Fibroblast of the aortic adventitia (primary cell): ENCODE measurements at regions not wholly inside any gene's neighbourhood (a gene's known extent, or its start where the extent isn't known, plus 50 kb on each side); places are given as distances from the start of the nearest gene placed in this dataset.

Experiments
- DNase-seq: peaks from one replicate; pipeline ENCODE4 v3.0.0-alpha.2; 2010; ENCODE audit warnings: low read depth
- H3K4me3 ChIP-seq: 2 replicates; pipeline ENCODE4 v1.5.1; 2011; ENCODE audit warnings: low read depth, mild to moderate bottlenecking, control low read depth, low read length, moderate library complexity
- TF ChIP-seq, protein P1 (sequence below): IDR thresholded peaks from 2 replicates; pipeline ENCODE4 v1.5.1; 2011; ENCODE audit warnings: mild to moderate bottlenecking, low read length, control low read depth, inconsistent platforms; ENCODE audit not compliant: insufficient read depth

DNA sequence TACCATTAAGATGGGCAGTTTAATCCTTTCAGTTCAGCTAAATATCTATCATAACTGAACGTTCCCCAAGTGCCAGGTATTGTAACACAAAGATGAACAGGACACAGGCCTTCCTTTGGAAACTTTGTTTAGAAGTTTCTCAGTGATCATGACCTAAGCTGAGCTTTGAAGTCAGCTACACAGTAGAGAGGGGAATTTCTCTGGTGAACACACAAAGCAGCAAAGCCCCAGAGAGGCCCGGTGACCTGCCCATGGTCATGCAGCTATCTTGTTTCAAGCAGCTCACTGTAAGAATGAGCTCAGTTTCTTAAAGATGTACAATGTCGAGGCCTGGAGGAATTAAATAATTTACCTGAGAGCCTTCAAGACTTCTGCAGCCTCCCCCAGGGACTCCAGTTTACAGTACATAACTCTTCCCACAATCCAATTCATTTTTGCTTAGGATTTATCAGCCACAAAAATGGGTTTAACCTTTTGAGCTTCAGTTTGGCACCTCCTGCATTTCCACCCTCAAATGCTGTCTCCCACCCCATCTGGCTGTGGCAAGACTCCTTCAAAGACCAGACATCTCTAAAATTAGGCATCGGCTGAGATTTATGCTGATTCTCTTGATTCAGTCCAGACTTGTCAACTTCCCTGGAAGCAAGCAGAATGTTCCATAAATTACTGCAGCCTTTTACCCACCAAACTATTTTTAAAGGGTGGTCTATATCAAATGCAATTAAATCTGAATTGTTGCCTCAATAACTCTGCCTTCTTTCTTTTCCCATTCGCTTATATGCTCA, 325.6 kb downstream of the TXNL1 start:
- TF ChIP-seq, protein P1, sequence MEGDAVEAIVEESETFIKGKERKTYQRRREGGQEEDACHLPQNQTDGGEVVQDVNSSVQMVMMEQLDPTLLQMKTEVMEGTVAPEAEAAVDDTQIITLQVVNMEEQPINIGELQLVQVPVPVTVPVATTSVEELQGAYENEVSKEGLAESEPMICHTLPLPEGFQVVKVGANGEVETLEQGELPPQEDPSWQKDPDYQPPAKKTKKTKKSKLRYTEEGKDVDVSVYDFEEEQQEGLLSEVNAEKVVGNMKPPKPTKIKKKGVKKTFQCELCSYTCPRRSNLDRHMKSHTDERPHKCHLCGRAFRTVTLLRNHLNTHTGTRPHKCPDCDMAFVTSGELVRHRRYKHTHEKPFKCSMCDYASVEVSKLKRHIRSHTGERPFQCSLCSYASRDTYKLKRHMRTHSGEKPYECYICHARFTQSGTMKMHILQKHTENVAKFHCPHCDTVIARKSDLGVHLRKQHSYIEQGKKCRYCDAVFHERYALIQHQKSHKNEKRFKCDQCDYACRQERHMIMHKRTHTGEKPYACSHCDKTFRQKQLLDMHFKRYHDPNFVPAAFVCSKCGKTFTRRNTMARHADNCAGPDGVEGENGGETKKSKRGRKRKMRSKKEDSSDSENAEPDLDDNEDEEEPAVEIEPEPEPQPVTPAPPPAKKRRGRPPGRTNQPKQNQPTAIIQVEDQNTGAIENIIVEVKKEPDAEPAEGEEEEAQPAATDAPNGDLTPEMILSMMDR: no peak
- DNase-seq: no peak
- H3K4me3 ChIP-seq: no peak overlapping the region

DNA sequence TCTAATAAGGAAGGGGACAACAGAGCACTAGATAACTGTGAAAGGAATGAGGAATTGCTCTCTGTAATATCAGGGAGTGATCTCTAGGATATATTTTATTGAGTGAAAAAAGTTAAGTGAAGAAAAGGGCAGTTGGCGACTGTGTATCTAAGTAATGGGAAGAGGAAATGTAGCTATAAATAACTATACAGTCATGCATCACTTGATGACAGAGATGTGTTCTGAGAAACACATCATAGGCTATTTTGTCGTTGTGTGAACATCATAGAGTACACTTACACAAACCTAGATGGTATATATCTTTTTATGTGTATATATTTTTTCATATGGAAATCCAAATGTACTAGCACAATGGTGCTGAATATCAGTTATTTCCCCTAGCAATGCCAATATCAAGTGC, 329.3 kb downstream of the TXNL1 start:
- DNase-seq: no peak
- TF ChIP-seq, protein P1: no peak
- H3K4me3 ChIP-seq: no peak overlapping the region

DNA sequence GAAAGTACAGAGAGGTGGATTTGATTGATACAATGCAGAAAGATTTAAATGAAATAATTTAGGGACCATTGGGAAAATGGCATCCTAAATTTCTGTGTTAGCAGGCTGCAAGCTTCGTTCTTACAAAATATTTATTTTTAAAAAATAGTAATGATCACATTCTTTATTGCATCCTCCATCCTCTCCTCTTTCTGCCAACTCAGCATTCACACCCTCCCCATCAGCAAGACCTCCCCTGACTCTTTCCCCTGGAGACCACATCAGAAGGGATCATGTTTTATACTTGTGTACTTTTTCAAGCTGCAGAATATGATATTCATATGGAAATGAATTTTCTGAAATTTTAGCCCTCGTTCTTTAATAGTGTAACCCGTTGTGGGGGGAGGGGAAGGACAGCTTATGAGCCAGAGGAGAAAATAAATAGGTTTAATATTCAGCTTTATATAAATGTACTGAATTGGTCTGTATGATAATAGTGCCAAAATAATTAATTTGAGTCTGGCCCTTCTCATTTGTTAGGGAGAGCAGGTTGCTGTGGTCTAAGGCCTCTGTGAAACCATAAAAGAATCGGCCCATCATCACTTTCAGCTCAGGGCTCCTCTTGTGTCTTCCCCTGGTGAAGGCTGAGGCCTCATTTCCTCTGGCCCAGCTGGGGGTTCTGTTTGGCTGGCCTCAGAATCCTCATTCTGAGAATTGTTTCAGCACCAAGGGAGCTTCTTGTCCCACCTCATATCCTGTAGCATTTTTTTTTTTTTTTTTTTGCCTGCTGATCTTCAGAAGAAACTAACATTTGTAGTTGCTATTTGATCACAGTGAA, 330.8 kb downstream of the TXNL1 start:
- TF ChIP-seq, protein P1: no peak
- DNase-seq: no peak
- H3K4me3 ChIP-seq: no peak overlapping the region

DNA sequence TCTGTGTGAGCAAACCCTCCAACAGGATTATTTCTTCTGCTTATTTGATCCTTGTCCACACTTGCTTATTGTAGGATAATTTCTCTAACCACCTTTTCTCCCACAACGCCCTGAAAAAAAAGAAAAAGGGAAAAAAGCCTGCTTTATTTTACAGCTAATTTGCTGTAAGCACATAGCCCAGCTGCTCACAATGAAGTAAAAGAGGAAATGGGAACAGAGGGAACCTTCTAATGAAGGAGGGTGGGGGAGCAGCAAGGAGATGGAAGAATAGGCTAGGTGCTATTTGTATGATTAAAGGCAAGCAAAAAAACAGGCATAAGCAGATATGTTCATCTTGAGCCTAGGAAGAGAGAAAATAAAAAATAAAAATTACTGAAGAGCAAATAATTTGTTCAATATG, 331.6 kb downstream of the TXNL1 start:
- TF ChIP-seq, protein P1: no peak
- no peak overlapping the region for H3K4me3 ChIP-seq
- DNase-seq: no peak

DNA sequence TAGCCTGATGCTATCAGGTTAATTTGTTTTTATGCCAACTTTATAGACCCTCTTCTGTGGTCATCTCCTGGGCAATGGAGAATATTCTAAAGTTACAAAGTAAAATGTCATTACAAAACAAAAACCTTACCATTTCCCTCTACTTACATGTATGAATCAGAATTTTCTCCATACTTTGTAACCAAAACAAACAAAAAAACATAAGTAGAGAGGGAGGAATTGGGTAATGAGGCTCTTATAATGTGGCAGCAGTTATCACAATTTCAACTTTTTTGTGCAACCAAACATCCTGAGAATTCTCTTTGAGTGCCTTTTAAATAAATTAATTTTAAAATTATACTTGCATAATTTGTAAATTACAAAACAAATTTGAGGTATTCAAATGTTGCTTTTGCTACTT, 332.8 kb downstream of the TXNL1 start:
- no peak overlapping the region for H3K4me3 ChIP-seq
- TF ChIP-seq, protein P1: no peak
- no peak for DNase-seq

DNA sequence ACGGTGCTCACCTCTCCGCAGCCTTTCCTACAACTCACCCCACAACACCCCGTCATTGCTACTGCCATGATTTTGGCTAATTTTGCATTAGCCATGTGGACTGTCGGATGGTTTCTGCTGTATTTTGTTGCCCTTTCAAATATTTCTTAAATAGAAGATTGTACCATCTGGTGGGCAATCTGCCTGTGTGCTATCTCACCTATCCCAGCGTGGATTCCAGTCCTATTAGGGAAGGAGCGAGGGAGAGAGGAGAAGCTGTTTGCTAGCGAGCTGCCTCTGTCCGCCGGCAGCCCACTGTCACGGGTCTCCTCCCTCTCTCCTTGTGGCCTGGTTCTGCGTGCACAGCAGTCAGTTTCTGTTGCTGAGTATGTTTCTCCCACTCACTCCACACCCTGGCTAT, 336.2 kb downstream of the TXNL1 start:
- H3K4me3 ChIP-seq: no peak overlapping the region
- TF ChIP-seq, protein P1: no peak
- DNase-seq: no peak
